GM12892 (cell line): ENCODE measurements at regions not wholly inside any gene's neighbourhood (a gene's known extent, or its start where the extent isn't known, plus 50 kb on each side); places are given as distances from the start of the nearest gene placed in this dataset.

Experiments used
- POLR2A ChIP-seq: IDR thresholded peaks from 2 replicates; pipeline ENCODE4 v1.6.1; 2011; ENCODE audit warnings: low read depth, low read length, control low read depth
- POLR2AphosphoS5 ChIP-seq: IDR thresholded peaks from 2 replicates; pipeline ENCODE4 v1.6.1; 2011; ENCODE audit warnings: low read depth, low read length, control low read depth

- no peak for TF ChIP-seq POLR2AphosphoS5
- no peak for TF ChIP-seq POLR2A
These were observed 423.0 kb upstream of the TPM1 start for GRCh38 chr15:62619526-62619925.
